ENCODE measurements at regions not wholly inside any gene's neighbourhood (a gene's known extent, or its start where the extent isn't known, plus 50 kb on each side); places are given as distances from the start of the nearest gene placed in this dataset.

GRCh38 chr13:54750521-54750920 lies 1721.9 kb downstream of the OLFM4 start:
- Mint-ChIP-seq H3K4me1 (no peaks in the 10 kb centered on the region), H3K4me3 (no peak overlapping the region), H3K36me3 (no peaks in the 10 kb centered on the region), H3K9me3 (no peaks in the 10 kb centered on the region), H3K27me3 (ENCODE audit: low read depth) (no peaks in the 10 kb centered on the region), H3K27ac (no peak overlapping the region)
- TF ChIP-seq ERG (CRISPR knock-in tag; IDR thresholded peaks at IDR 0.05) (no peak), IRF2 (CRISPR knock-in tag; IDR thresholded peaks at IDR 0.05; ENCODE audit: borderline replicate concordance, low read depth) (no peak), RORB (CRISPR knock-in tag; IDR thresholded peaks at IDR 0.05) (no peak), ZNF138 (CRISPR knock-in tag; conservative IDR thresholded peaks at IDR 0.05) (no peak), JUN (CRISPR knock-in tag; IDR thresholded peaks at IDR 0.05) (no peak), EMX1 (CRISPR knock-in tag; IDR thresholded peaks at IDR 0.05) (no peak)
- TF ChIP-seq, protein P1, sequence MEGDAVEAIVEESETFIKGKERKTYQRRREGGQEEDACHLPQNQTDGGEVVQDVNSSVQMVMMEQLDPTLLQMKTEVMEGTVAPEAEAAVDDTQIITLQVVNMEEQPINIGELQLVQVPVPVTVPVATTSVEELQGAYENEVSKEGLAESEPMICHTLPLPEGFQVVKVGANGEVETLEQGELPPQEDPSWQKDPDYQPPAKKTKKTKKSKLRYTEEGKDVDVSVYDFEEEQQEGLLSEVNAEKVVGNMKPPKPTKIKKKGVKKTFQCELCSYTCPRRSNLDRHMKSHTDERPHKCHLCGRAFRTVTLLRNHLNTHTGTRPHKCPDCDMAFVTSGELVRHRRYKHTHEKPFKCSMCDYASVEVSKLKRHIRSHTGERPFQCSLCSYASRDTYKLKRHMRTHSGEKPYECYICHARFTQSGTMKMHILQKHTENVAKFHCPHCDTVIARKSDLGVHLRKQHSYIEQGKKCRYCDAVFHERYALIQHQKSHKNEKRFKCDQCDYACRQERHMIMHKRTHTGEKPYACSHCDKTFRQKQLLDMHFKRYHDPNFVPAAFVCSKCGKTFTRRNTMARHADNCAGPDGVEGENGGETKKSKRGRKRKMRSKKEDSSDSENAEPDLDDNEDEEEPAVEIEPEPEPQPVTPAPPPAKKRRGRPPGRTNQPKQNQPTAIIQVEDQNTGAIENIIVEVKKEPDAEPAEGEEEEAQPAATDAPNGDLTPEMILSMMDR (IDR thresholded peaks at IDR 0.05): no peak
- ChIA-PET CTCF (no interaction called here), POLR2A (no interaction called here)
- DNase-seq (ENCODE audit: low spot score) (no peak), ATAC-seq (no peak)

DNA sequence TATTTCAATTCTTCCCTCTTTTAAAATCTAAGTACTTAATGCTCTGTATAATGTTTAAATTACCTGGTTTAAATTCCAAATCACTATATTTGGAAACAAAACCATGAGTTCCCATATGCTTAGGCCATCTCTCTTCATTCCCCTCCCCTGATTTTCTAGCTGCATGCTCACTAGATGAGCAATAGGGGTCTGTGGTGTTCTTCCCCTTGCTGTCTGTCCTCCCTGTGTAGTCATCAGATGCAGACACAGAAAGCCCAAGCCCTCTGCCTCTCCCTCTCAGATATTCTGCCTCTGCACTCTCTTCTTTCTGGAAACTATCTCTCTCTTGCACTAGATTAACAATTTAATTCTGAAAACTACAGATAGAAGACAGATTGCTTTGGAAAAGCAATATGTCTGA lies 1730.2 kb downstream of the OLFM4 start:
- DNase-seq (ENCODE audit: low spot score) (no peak), ATAC-seq (peak; percentile 83)
- ChIA-PET CTCF (interaction anchor here (0.9 kb wide), 1 partner anchor 486 kb away, joined by 3 read pairs; no protein-coding TSS in a partner anchor), POLR2A (no interaction called here)
- Mint-ChIP-seq H3K36me3 (no peaks in the 10 kb centered on the region), H3K4me3 (no peak overlapping the region), H3K4me1 (no peaks in the 10 kb centered on the region), H3K9me3 (peaks cover 5% of the 10 kb centered on the region; the same call in 1 of the 2 replicates), H3K27ac (no peak overlapping the region), H3K27me3 (ENCODE audit: low read depth) (no peaks in the 10 kb centered on the region)
- TF ChIP-seq ZNF138 (CRISPR knock-in tag; conservative IDR thresholded peaks at IDR 0.05) (no peak), EMX1 (CRISPR knock-in tag; IDR thresholded peaks at IDR 0.05) (no peak), TEAD1 (CRISPR knock-in tag; IDR thresholded peaks at IDR 0.05) (no peak), ZNF121 (CRISPR knock-in tag; IDR thresholded peaks at IDR 0.05) (no peak), ZNF281 (CRISPR knock-in tag; IDR thresholded peaks at IDR 0.05) (no peak), TCF7 (CRISPR knock-in tag; IDR thresholded peaks at IDR 0.05; ENCODE audit: low read depth) (no peak), ZNF423 (CRISPR knock-in tag; IDR thresholded peaks at IDR 0.05) (no peak)
- TF ChIP-seq, protein P2, sequence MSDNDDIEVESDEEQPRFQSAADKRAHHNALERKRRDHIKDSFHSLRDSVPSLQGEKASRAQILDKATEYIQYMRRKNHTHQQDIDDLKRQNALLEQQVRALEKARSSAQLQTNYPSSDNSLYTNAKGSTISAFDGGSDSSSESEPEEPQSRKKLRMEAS (CRISPR knock-in tag; IDR thresholded peaks at IDR 0.05): no peak
- TF ChIP-seq, protein P3, sequence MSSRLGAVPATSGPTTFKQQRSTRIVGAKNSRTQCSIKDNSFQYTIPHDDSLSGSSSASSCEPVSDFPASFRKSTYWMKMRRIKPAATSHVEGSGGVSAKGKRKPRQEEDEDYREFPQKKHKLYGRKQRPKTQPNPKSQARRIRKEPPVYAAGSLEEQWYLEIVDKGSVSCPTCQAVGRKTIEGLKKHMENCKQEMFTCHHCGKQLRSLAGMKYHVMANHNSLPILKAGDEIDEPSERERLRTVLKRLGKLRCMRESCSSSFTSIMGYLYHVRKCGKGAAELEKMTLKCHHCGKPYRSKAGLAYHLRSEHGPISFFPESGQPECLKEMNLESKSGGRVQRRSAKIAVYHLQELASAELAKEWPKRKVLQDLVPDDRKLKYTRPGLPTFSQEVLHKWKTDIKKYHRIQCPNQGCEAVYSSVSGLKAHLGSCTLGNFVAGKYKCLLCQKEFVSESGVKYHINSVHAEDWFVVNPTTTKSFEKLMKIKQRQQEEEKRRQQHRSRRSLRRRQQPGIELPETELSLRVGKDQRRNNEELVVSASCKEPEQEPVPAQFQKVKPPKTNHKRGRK (CRISPR knock-in tag; IDR thresholded peaks at IDR 0.05; ENCODE audit: borderline replicate concordance): no peak
- TF ChIP-seq, protein P4, sequence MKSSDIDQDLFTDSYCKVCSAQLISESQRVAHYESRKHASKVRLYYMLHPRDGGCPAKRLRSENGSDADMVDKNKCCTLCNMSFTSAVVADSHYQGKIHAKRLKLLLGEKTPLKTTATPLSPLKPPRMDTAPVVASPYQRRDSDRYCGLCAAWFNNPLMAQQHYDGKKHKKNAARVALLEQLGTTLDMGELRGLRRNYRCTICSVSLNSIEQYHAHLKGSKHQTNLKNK (CRISPR knock-in tag; IDR thresholded peaks at IDR 0.05): no peak
- TF ChIP-seq, protein P5, sequence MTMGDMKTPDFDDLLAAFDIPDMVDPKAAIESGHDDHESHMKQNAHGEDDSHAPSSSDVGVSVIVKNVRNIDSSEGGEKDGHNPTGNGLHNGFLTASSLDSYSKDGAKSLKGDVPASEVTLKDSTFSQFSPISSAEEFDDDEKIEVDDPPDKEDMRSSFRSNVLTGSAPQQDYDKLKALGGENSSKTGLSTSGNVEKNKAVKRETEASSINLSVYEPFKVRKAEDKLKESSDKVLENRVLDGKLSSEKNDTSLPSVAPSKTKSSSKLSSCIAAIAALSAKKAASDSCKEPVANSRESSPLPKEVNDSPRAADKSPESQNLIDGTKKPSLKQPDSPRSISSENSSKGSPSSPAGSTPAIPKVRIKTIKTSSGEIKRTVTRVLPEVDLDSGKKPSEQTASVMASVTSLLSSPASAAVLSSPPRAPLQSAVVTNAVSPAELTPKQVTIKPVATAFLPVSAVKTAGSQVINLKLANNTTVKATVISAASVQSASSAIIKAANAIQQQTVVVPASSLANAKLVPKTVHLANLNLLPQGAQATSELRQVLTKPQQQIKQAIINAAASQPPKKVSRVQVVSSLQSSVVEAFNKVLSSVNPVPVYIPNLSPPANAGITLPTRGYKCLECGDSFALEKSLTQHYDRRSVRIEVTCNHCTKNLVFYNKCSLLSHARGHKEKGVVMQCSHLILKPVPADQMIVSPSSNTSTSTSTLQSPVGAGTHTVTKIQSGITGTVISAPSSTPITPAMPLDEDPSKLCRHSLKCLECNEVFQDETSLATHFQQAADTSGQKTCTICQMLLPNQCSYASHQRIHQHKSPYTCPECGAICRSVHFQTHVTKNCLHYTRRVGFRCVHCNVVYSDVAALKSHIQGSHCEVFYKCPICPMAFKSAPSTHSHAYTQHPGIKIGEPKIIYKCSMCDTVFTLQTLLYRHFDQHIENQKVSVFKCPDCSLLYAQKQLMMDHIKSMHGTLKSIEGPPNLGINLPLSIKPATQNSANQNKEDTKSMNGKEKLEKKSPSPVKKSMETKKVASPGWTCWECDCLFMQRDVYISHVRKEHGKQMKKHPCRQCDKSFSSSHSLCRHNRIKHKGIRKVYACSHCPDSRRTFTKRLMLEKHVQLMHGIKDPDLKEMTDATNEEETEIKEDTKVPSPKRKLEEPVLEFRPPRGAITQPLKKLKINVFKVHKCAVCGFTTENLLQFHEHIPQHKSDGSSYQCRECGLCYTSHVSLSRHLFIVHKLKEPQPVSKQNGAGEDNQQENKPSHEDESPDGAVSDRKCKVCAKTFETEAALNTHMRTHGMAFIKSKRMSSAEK (CRISPR knock-in tag; IDR thresholded peaks at IDR 0.05; ENCODE audit: borderline replicate concordance): no peak
- TF ChIP-seq, protein P6, sequence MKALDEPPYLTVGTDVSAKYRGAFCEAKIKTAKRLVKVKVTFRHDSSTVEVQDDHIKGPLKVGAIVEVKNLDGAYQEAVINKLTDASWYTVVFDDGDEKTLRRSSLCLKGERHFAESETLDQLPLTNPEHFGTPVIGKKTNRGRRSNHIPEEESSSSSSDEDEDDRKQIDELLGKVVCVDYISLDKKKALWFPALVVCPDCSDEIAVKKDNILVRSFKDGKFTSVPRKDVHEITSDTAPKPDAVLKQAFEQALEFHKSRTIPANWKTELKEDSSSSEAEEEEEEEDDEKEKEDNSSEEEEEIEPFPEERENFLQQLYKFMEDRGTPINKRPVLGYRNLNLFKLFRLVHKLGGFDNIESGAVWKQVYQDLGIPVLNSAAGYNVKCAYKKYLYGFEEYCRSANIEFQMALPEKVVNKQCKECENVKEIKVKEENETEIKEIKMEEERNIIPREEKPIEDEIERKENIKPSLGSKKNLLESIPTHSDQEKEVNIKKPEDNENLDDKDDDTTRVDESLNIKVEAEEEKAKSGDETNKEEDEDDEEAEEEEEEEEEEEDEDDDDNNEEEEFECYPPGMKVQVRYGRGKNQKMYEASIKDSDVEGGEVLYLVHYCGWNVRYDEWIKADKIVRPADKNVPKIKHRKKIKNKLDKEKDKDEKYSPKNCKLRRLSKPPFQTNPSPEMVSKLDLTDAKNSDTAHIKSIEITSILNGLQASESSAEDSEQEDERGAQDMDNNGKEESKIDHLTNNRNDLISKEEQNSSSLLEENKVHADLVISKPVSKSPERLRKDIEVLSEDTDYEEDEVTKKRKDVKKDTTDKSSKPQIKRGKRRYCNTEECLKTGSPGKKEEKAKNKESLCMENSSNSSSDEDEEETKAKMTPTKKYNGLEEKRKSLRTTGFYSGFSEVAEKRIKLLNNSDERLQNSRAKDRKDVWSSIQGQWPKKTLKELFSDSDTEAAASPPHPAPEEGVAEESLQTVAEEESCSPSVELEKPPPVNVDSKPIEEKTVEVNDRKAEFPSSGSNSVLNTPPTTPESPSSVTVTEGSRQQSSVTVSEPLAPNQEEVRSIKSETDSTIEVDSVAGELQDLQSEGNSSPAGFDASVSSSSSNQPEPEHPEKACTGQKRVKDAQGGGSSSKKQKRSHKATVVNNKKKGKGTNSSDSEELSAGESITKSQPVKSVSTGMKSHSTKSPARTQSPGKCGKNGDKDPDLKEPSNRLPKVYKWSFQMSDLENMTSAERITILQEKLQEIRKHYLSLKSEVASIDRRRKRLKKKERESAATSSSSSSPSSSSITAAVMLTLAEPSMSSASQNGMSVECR (CRISPR knock-in tag; IDR thresholded peaks at IDR 0.05; ENCODE audit: borderline replicate concordance): no peak
